ENCODE measurements at regions not wholly inside any gene's neighbourhood (a gene's known extent, or its start where the extent isn't known, plus 50 kb on each side); places are given as distances from the start of the nearest gene placed in this dataset.

GRCh38 chr16:35296962-35297653 is 1837.7 kb downstream of the TP53TG3F start:
- no peak for DNase-seq

- DNase-seq = no peak
Observed at GRCh38 chr16:35298460-35299243, 1839.2 kb downstream of the TP53TG3F start.

GRCh38 chr16:35302859-35303258 is 1843.4 kb downstream of the TP53TG3F start:
- no peak for DNase-seq

- DNase-seq = no peak
Observed at GRCh38 chr16:35305476-35305875, 1846.1 kb downstream of the TP53TG3F start.

GRCh38 chr16:35306915-35307314 is 1847.5 kb downstream of the TP53TG3F start:
- DNase-seq = no peak

- no peak for DNase-seq
Observed at GRCh38 chr16:35308674-35309073, 1849.3 kb downstream of the TP53TG3F start.

- no peak for DNase-seq
Observed at GRCh38 chr16:35310999-35311398, 1851.6 kb downstream of the TP53TG3F start.

- no peak for DNase-seq
Observed at GRCh38 chr16:35311475-35311874, 1852.1 kb downstream of the TP53TG3F start.

GRCh38 chr16:35314298-35314697 is 1854.9 kb downstream of the TP53TG3F start:
- DNase-seq = no peak

GRCh38 chr16:35319536-35320192 is 1860.3 kb downstream of the TP53TG3F start:
- no peak for DNase-seq

GRCh38 chr16:35325936-35326335 is 1866.5 kb downstream of the TP53TG3F start:
- DNase-seq = no peak

GRCh38 chr16:35339337-35339736 is 1879.9 kb downstream of the TP53TG3F start:
- DNase-seq = no peak

GRCh38 chr16:35342012-35342411 is 1882.6 kb downstream of the TP53TG3F start:
- DNase-seq = no peak

GRCh38 chr16:35344012-35344762 is 1884.8 kb downstream of the TP53TG3F start:
- no peak for DNase-seq

GRCh38 chr16:35352431-35352830 is 1893.0 kb downstream of the TP53TG3F start:
- DNase-seq = no peak

GRCh38 chr16:35363510-35363909 is 1904.1 kb downstream of the TP53TG3F start:
- no peak for DNase-seq

GRCh38 chr16:35364263-35364662 is 1904.9 kb downstream of the TP53TG3F start:
- no peak for DNase-seq

- DNase-seq = no peak
Observed at GRCh38 chr16:35365675-35366074, 1906.3 kb downstream of the TP53TG3F start.

- DNase-seq = no peak
Observed at GRCh38 chr16:35370617-35371016, 1911.2 kb downstream of the TP53TG3F start.

GRCh38 chr16:35377142-35377541 is 1917.7 kb downstream of the TP53TG3F start:
- no peak for DNase-seq

GRCh38 chr16:35386619-35387018 is 1927.2 kb downstream of the TP53TG3F start:
- DNase-seq = no peak

GRCh38 chr16:35391328-35391727 is 1931.9 kb downstream of the TP53TG3F start:
- peak in 1 of 2 experiments; percentile 33 for DNase-seq

- no peak for DNase-seq
Observed at GRCh38 chr16:35398180-35398579, 1938.8 kb downstream of the TP53TG3F start.
